NCI-H82 treated with DMSO at 0.1 percent for 48 hours (cell line): ENCODE measurements at regions not wholly inside any gene's neighbourhood (a gene's known extent, or its start where the extent isn't known, plus 50 kb on each side); places are given as distances from the start of the nearest gene placed in this dataset.

Source experiments
- DNase-seq: peaks from one replicate; lab custom pipeline; 2025; ENCODE audit not compliant: unreplicated experiment; lab: John Stamatoyannopoulos, UW

- no peak for DNase-seq
These were observed 636.9 kb downstream of the TLE4 start for GRCh38 chr9:80208696-80209095.

- no peak for DNase-seq
These were observed 632.3 kb downstream of the TLE4 start for GRCh38 chr9:80204054-80204453.

GRCh38 chr9:80197661-80198060 lies 625.9 kb downstream of the TLE4 start:
- no peak for DNase-seq

- no peak for DNase-seq
These were observed 619.3 kb downstream of the TLE4 start for GRCh38 chr9:80191108-80191507.

- no peak for DNase-seq
These were observed 616.8 kb downstream of the TLE4 start for GRCh38 chr9:80188579-80188978.

- no peak for DNase-seq
These were observed 613.5 kb downstream of the TLE4 start for GRCh38 chr9:80185112-80185738.

- no peak for DNase-seq
These were observed 606.2 kb downstream of the TLE4 start for GRCh38 chr9:80177949-80178480.

GRCh38 chr9:80175286-80176150 lies 603.8 kb downstream of the TLE4 start:
- DNase-seq, result peak; percentile 5

GRCh38 chr9:80163889-80164288 lies 592.1 kb downstream of the TLE4 start:
- no peak for DNase-seq

GRCh38 chr9:80158554-80159170 lies 586.9 kb downstream of the TLE4 start:
- no peak for DNase-seq

GRCh38 chr9:80158131-80158530 lies 586.4 kb downstream of the TLE4 start:
- no peak for DNase-seq

- no peak for DNase-seq
These were observed 585.8 kb downstream of the TLE4 start for GRCh38 chr9:80157561-80157983.

GRCh38 chr9:80156756-80157472 lies 585.1 kb downstream of the TLE4 start:
- no peak for DNase-seq

- DNase-seq, result no peak
These were observed 584.5 kb downstream of the TLE4 start for GRCh38 chr9:80156262-80156661.

- no peak for DNase-seq
These were observed 576.1 kb downstream of the TLE4 start for GRCh38 chr9:80147866-80148265.

- DNase-seq, result no peak
These were observed 574.7 kb downstream of the TLE4 start for GRCh38 chr9:80146466-80146865.

GRCh38 chr9:80144856-80145255 lies 573.1 kb downstream of the TLE4 start:
- DNase-seq, result no peak

GRCh38 chr9:80144406-80144805 lies 572.6 kb downstream of the TLE4 start:
- no peak for DNase-seq

GRCh38 chr9:80143899-80144298 lies 572.1 kb downstream of the TLE4 start:
- DNase-seq, result no peak

GRCh38 chr9:80134487-80134886 lies 562.7 kb downstream of the TLE4 start:
- no peak for DNase-seq

GRCh38 chr9:80131627-80132026 lies 559.9 kb downstream of the TLE4 start:
- DNase-seq, result no peak
